Nephron progenitor cell (in vitro differentiated cells): ENCODE measurements at regions not wholly inside any gene's neighbourhood (a gene's known extent, or its start where the extent isn't known, plus 50 kb on each side); places are given as distances from the start of the nearest gene placed in this dataset.

ENCODE experiments used
- DNase-seq: peaks from one replicate; pipeline ENCODE4 v3.0.0; 2021
- H3K27ac Mint-ChIP-seq: 2 replicates; pipeline ENCODE4 v1.8.0; 2021; ENCODE audit warnings: mild to moderate bottlenecking, moderate library complexity, mixed read lengths
- H3K27me3 Mint-ChIP-seq: 2 replicates; pipeline ENCODE4 v1.8.0; 2021; ENCODE audit warnings: mild to moderate bottlenecking, low read depth, mixed read lengths; ENCODE audit not compliant: poor library complexity
- H3K36me3 Mint-ChIP-seq: 2 replicates; pipeline ENCODE4 v1.8.0; 2021; ENCODE audit warnings: low read depth, mixed read lengths
- H3K4me1 Mint-ChIP-seq: 2 replicates; pipeline ENCODE4 v1.8.0; 2021; ENCODE audit warnings: mixed read lengths
- H3K4me3 Mint-ChIP-seq: 2 replicates; pipeline ENCODE4 v1.8.0; 2021; ENCODE audit warnings: mild to moderate bottlenecking, moderate library complexity, mixed read lengths
- H3K9me3 Mint-ChIP-seq: 2 replicates; pipeline ENCODE4 v1.8.0; 2021; ENCODE audit warnings: mild to moderate bottlenecking, moderate library complexity, mixed read lengths
- CTCF ChIP-seq: fragments of 200-600 bp; sonication (generic); IDR thresholded peaks from 2 replicates; pipeline ENCODE4 v1.5.0; 2021; ENCODE audit warnings: antibody characterized with exemption

GRCh38 chr18:10161315-10161714, 247.5 kb downstream of the VAPA start:
- no peak for DNase-seq
- TF ChIP-seq CTCF, result no peak
- no peaks in the 10 kb centered on the region for H3K27me3 Mint-ChIP-seq
- H3K9me3 Mint-ChIP-seq, result peaks cover 6% of the 10 kb centered on the region
- no peak overlapping the region for H3K4me3 Mint-ChIP-seq
- no peaks in the 10 kb centered on the region for H3K36me3 Mint-ChIP-seq
- peaks cover 16% of the 10 kb centered on the region for H3K4me1 Mint-ChIP-seq
- H3K27ac Mint-ChIP-seq, result no peak overlapping the region

GRCh38 chr18:10162340-10162739, 248.5 kb downstream of the VAPA start:
- no peaks in the 10 kb centered on the region for H3K27me3 Mint-ChIP-seq
- no peaks in the 10 kb centered on the region for H3K36me3 Mint-ChIP-seq
- H3K27ac Mint-ChIP-seq, result no peak overlapping the region
- H3K4me3 Mint-ChIP-seq, result no peak overlapping the region
- DNase-seq, result no peak
- no peak for TF ChIP-seq CTCF
- H3K4me1 Mint-ChIP-seq, result peaks cover 22% of the 10 kb centered on the region
- H3K9me3 Mint-ChIP-seq, result peaks cover 4% of the 10 kb centered on the region

GRCh38 chr18:10164271-10165071, 250.7 kb downstream of the VAPA start:
- H3K36me3 Mint-ChIP-seq, result no peaks in the 10 kb centered on the region
- no peak for TF ChIP-seq CTCF
- H3K27ac Mint-ChIP-seq, result peak overlapping the region; percentile 19
- no peaks in the 10 kb centered on the region for H3K9me3 Mint-ChIP-seq
- H3K4me1 Mint-ChIP-seq, result peaks cover 29% of the 10 kb centered on the region
- no peaks in the 10 kb centered on the region for H3K27me3 Mint-ChIP-seq
- DNase-seq, result no peak
- H3K4me3 Mint-ChIP-seq, result no peak overlapping the region

- no peak for TF ChIP-seq CTCF
- Mint-ChIP-seq H3K4me1 (peaks cover 35% of the 10 kb centered on the region), H3K4me3 (no peak overlapping the region), H3K36me3 (no peaks in the 10 kb centered on the region), H3K9me3 (no peaks in the 10 kb centered on the region), H3K27ac (no peak overlapping the region), H3K27me3 (no peaks in the 10 kb centered on the region)
- DNase-seq, result no peak
Observed at GRCh38 chr18:10166164-10166807, 252.5 kb downstream of the VAPA start.

- TF ChIP-seq CTCF, result no peak
- Mint-ChIP-seq H3K27me3 (no peaks in the 10 kb centered on the region), H3K4me3 (no peak overlapping the region), H3K9me3 (no peaks in the 10 kb centered on the region), H3K36me3 (no peaks in the 10 kb centered on the region), H3K4me1 (peaks cover 35% of the 10 kb centered on the region), H3K27ac (no peak overlapping the region)
- DNase-seq, result no peak
Observed at GRCh38 chr18:10167759-10168158, 253.9 kb downstream of the VAPA start.

- no peaks in the 10 kb centered on the region for H3K9me3 Mint-ChIP-seq
- no peak overlapping the region for H3K27ac Mint-ChIP-seq
- TF ChIP-seq CTCF, result no peak
- no peaks in the 10 kb centered on the region for H3K36me3 Mint-ChIP-seq
- DNase-seq, result no peak
- H3K27me3 Mint-ChIP-seq, result no peaks in the 10 kb centered on the region
- peaks cover 35% of the 10 kb centered on the region for H3K4me1 Mint-ChIP-seq
- no peak overlapping the region for H3K4me3 Mint-ChIP-seq
Observed at GRCh38 chr18:10168477-10168876, 254.7 kb downstream of the VAPA start.
